ENCODE measurements at regions not wholly inside any gene's neighbourhood (a gene's known extent, or its start where the extent isn't known, plus 50 kb on each side); places are given as distances from the start of the nearest gene placed in this dataset.

DNA sequence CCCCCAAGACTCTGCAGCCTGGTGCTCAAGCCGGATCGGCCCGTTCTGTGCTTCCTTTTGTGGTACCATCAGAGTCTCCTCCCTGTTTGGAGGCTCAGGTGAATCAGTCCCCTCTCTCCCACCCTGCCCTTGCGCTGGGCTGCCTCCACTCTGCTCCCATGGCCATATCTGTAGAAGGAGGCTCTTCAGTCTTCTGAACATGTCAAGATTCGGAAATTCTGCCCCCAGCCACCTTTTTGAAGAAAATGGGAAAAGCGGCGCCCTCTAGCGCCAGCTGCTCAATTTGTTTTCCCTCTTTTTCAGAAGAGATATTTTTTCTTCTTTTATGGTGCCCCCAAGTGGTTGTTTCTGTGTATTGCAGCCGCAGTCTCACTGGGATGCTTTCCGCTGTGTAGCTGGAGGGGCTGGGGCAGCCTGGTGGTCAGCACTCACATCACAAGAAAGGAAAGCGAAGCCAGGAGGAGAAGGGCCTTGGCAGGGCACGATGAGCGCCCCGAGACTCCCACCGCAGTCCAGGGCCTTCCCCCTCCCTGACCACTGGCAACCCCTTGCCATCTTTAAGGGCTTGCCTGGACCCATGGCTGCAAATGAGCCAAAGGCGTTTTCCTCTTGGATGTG lies 58.4 kb upstream of the CACNA1E start (continued):
- TF ChIP-seq MED13 (CRISPR knock-in tag; IDR thresholded peaks at IDR 0.05) (no peak), ZNF552 (CRISPR knock-in tag; IDR thresholded peaks at IDR 0.05; ENCODE audit: borderline replicate concordance) (no peak), KAT8 (CRISPR knock-in tag; IDR thresholded peaks at IDR 0.05) (peak; percentile 15; the same call in 1 of the 2 replicates), ZNF598 (CRISPR knock-in tag; IDR thresholded peaks at IDR 0.05; ENCODE audit: borderline replicate concordance) (no peak), NBN (conservative IDR thresholded peaks at IDR 0.05) (no peak), MEIS1 (CRISPR knock-in tag; IDR thresholded peaks at IDR 0.05; ENCODE audit: borderline replicate concordance) (no peak)
- TF ChIP-seq, protein P1, sequence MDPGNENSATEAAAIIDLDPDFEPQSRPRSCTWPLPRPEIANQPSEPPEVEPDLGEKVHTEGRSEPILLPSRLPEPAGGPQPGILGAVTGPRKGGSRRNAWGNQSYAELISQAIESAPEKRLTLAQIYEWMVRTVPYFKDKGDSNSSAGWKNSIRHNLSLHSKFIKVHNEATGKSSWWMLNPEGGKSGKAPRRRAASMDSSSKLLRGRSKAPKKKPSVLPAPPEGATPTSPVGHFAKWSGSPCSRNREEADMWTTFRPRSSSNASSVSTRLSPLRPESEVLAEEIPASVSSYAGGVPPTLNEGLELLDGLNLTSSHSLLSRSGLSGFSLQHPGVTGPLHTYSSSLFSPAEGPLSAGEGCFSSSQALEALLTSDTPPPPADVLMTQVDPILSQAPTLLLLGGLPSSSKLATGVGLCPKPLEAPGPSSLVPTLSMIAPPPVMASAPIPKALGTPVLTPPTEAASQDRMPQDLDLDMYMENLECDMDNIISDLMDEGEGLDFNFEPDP (CRISPR knock-in tag; conservative IDR thresholded peaks at IDR 0.05) = no peak
- TF ChIP-seq, protein P2, sequence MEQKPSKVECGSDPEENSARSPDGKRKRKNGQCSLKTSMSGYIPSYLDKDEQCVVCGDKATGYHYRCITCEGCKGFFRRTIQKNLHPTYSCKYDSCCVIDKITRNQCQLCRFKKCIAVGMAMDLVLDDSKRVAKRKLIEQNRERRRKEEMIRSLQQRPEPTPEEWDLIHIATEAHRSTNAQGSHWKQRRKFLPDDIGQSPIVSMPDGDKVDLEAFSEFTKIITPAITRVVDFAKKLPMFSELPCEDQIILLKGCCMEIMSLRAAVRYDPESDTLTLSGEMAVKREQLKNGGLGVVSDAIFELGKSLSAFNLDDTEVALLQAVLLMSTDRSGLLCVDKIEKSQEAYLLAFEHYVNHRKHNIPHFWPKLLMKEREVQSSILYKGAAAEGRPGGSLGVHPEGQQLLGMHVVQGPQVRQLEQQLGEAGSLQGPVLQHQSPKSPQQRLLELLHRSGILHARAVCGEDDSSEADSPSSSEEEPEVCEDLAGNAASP (CRISPR knock-in tag; IDR thresholded peaks at IDR 0.05; ENCODE audit: borderline replicate concordance) = peak; percentile 39; the same call in 1 of the 2 replicates
- TF ChIP-seq, protein P3, sequence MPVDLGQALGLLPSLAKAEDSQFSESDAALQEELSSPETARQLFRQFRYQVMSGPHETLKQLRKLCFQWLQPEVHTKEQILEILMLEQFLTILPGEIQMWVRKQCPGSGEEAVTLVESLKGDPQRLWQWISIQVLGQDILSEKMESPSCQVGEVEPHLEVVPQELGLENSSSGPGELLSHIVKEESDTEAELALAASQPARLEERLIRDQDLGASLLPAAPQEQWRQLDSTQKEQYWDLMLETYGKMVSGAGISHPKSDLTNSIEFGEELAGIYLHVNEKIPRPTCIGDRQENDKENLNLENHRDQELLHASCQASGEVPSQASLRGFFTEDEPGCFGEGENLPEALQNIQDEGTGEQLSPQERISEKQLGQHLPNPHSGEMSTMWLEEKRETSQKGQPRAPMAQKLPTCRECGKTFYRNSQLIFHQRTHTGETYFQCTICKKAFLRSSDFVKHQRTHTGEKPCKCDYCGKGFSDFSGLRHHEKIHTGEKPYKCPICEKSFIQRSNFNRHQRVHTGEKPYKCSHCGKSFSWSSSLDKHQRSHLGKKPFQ (CRISPR knock-in tag; IDR thresholded peaks at IDR 0.05; ENCODE audit: insufficient replicate concordance) = no peak
- TF ChIP-seq, protein P4, sequence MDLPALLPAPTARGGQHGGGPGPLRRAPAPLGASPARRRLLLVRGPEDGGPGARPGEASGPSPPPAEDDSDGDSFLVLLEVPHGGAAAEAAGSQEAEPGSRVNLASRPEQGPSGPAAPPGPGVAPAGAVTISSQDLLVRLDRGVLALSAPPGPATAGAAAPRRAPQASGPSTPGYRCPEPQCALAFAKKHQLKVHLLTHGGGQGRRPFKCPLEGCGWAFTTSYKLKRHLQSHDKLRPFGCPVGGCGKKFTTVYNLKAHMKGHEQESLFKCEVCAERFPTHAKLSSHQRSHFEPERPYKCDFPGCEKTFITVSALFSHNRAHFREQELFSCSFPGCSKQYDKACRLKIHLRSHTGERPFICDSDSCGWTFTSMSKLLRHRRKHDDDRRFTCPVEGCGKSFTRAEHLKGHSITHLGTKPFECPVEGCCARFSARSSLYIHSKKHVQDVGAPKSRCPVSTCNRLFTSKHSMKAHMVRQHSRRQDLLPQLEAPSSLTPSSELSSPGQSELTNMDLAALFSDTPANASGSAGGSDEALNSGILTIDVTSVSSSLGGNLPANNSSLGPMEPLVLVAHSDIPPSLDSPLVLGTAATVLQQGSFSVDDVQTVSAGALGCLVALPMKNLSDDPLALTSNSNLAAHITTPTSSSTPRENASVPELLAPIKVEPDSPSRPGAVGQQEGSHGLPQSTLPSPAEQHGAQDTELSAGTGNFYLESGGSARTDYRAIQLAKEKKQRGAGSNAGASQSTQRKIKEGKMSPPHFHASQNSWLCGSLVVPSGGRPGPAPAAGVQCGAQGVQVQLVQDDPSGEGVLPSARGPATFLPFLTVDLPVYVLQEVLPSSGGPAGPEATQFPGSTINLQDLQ (CRISPR knock-in tag; IDR thresholded peaks at IDR 0.05) = no peak
